Panc1 (cell line): ENCODE measurements at regions not wholly inside any gene's neighbourhood (a gene's known extent, or its start where the extent isn't known, plus 50 kb on each side); places are given as distances from the start of the nearest gene placed in this dataset.

ENCODE experiments used
- ATAC-seq: fragments of 200-7000 bp; cut with Tn5 transposase; 2 replicates; pipeline ENCODE4 v1.9.1; 2020; ENCODE audit warnings: mild to moderate bottlenecking, moderate library complexity
- BruUV-seq: library from RNA; stranded (reverse); fragments of 400-500 nt; replicated peaks from 2 replicates; lab custom pipeline; 2021; lab: Mats Ljungman, UMichigan
- CTCF ChIA-PET: fragments of 300-600 bp; sonication (Branson Sonifier 250); formaldehyde crosslinking; loops from one replicate; lab custom pipeline; 2022; ENCODE audit warnings: antibody characterized with exemption; lab: Charles Lee
- POLR2A ChIA-PET: fragments of 300-600 bp; sonication (Branson Sonifier 250); formaldehyde crosslinking; loops from one replicate; lab custom pipeline; 2022; ENCODE audit warnings: antibody characterized with exemption; lab: Charles Lee
- DNase-seq: peaks from one replicate; pipeline ENCODE4 v3.0.0-alpha.2; 2010; ENCODE audit warnings: low read depth, low spot score
- H3K27ac ChIP-seq: 2 replicates; pipeline ENCODE4 v1.5.1; 2011; ENCODE audit warnings: mild to moderate bottlenecking, low read length, inconsistent platforms
- H3K27me3 ChIP-seq: fragments of 200-500 bp; sonication (Bioruptor generic); 2 replicates; pipeline ENCODE4 v1.6.0; 2014; ENCODE audit warnings: low read length, inconsistent platforms; ENCODE audit not compliant: control insufficient read depth, insufficient read depth
- H3K36me3 ChIP-seq: fragments of 200-500 bp; sonication (Bioruptor generic); 2 replicates; pipeline ENCODE4 v1.5.1; 2014; ENCODE audit warnings: inconsistent platforms, mild to moderate bottlenecking, low read length, moderate library complexity; ENCODE audit not compliant: control insufficient read depth, insufficient read depth
- H3K4me1 ChIP-seq: 2 replicates; pipeline ENCODE4 v1.5.1; 2011; ENCODE audit warnings: inconsistent platforms, mild to moderate bottlenecking, low read length, moderate library complexity; ENCODE audit not compliant: control insufficient read depth, insufficient read depth
- H3K4me3 ChIP-seq, 2 experiments: 2 replicates each; pipeline ENCODE4 v1.5.1; 2011 to 2012; ENCODE audit warnings: low read depth in 2 of 2, low read length in 2 of 2, mild to moderate bottlenecking in 2 of 2, inconsistent platforms in 1 of 2, moderate library complexity in 1 of 2
- H3K9me3 ChIP-seq: fragments of 200-500 bp; sonication (Bioruptor generic); 2 replicates; pipeline ENCODE4 v1.5.1; 2014; ENCODE audit warnings: low read depth, mild to moderate bottlenecking, inconsistent platforms, low read length, moderate library complexity; ENCODE audit not compliant: control insufficient read depth, insufficient read depth
- CTCF ChIP-seq: fragments of 450-650 bp; IDR thresholded peaks from 2 replicates; pipeline ENCODE4 v1.5.1; 2017; ENCODE audit warnings: mild to moderate bottlenecking
- POLR2AphosphoS5 ChIP-seq: IDR thresholded peaks from 2 replicates; pipeline ENCODE4 v1.6.1; 2012; ENCODE audit warnings: mild to moderate bottlenecking, low read depth, low read length, moderate library complexity
- REST ChIP-seq, 2 experiments: IDR thresholded peaks; 2 replicates each; pipeline ENCODE4 v1.6.1; 2011 to 2012; ENCODE audit warnings: low read depth in 2 of 2, control low read depth in 1 of 2, low read length in 1 of 2, mild to moderate bottlenecking in 1 of 2, moderate library complexity in 1 of 2; ENCODE audit not compliant: insufficient read depth in 1 of 2
- SIN3A ChIP-seq: IDR thresholded peaks from 2 replicates; pipeline ENCODE4 v1.6.1; 2012; ENCODE audit warnings: low read depth, mild to moderate bottlenecking, low read length, moderate library complexity, borderline replicate concordance; ENCODE audit not compliant: insufficient read depth
- TCF7L2 ChIP-seq: IDR thresholded peaks from 2 replicates; pipeline ENCODE4 v1.6.1; 2011; ENCODE audit warnings: mild to moderate bottlenecking, low read depth, low read length, inconsistent platforms
- in situ Hi-C: cut with HindIII; loops from 2 replicates; pipeline ENCODE4 v1.10.0; 2016; ENCODE audit warnings: low sequenced_read_pairs, low pct_unique_long_range_greater_than_20kb
- intact Hi-C: fragments of 100-400 bp; cut with micrococcal nuclease; formaldehyde crosslinking; loops from one replicate; pipeline ENCODE4 v1.10.0; 2022; ENCODE audit not compliant: unreplicated experiment

- no peaks in the 10 kb centered on the region for H3K9me3 ChIP-seq
- ChIA-PET CTCF (no interaction called here), POLR2A (no interaction called here)
- intact Hi-C loops (no loop called here), in situ Hi-C loops (no loop called here)
- no peak overlapping the region for H3K4me3 ChIP-seq
- ATAC-seq, result no peak
- H3K4me1 ChIP-seq, result no peaks in the 10 kb centered on the region
- DNase-seq, result no peak
- H3K36me3 ChIP-seq, result no peaks in the 10 kb centered on the region; the same call in 1 of the 2 replicates
- no peak for TF ChIP-seq POLR2AphosphoS5
- TF ChIP-seq TCF7L2, result no peak
- no peak for TF ChIP-seq SIN3A
- no peak for TF ChIP-seq CTCF
- no peak for TF ChIP-seq REST (IDR thresholded peaks at IDR 0.05; ENCODE audit: insufficient read depth in 1 of 2, low read depth in 2 of 2, low read length in 1 of 2)
- H3K27me3 ChIP-seq, result no peaks in the 10 kb centered on the region
- no TSS peak for BruUV-seq
- H3K27ac ChIP-seq, result no peak overlapping the region
Observed at GRCh38 chr7:118974836-118975235, 750.3 kb downstream of the ANKRD7 start.

- H3K36me3 ChIP-seq, result no peaks in the 10 kb centered on the region
- H3K4me3 ChIP-seq, result no peak overlapping the region
- H3K27me3 ChIP-seq, result no peaks in the 10 kb centered on the region
- DNase-seq, result no peak
- no peak for ATAC-seq
- 0 out of 2 replicates have a peak, but pooled peaks cover 4% of the 10 kb centered on the region for H3K9me3 ChIP-seq
- intact Hi-C loops, result no loop called here
- BruUV-seq, result no TSS peak
- in situ Hi-C loops, result no loop called here
- POLR2A ChIA-PET, result no interaction called here
- H3K4me1 ChIP-seq, result no peaks in the 10 kb centered on the region
- no peak overlapping the region for H3K27ac ChIP-seq
- TF ChIP-seq SIN3A, result no peak
- no peak for TF ChIP-seq TCF7L2
- no peak for TF ChIP-seq CTCF
- TF ChIP-seq REST (IDR thresholded peaks at IDR 0.05; ENCODE audit: insufficient read depth in 1 of 2, low read depth in 2 of 2, low read length in 1 of 2), result no peak
- TF ChIP-seq POLR2AphosphoS5, result no peak
- CTCF ChIA-PET, result no interaction called here
Observed at GRCh38 chr7:118995350-118995749, 770.8 kb downstream of the ANKRD7 start.
